ENCODE measurements at regions not wholly inside any gene's neighbourhood (a gene's known extent, or its start where the extent isn't known, plus 50 kb on each side); places are given as distances from the start of the nearest gene placed in this dataset.

DNA sequence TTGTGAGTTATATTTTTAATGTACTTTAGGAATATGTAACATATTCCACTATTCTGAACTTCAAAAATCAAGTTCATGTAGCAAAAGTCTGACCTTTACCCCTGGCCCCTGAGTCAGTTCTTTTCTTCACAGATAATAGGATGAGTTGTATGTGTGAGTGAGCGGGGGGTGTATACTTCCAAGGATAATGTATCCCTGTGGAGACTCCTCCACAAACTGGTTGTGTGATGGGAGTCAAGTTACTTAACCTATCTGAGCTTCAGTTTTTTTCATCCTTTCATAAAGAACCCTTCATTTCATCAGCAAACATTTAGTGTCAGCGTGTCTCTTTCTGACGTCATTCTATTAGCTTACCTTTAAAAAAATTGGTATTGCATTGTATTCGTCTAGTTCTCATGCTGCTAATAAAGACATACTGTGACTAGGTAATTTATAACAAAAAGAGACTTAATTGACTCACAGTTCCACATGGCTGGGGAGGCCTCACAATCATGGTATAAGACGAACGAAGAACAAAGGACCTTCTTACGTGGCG is 288.1 kb upstream of the GPC6 start:
- DNase-seq = no peak

DNA sequence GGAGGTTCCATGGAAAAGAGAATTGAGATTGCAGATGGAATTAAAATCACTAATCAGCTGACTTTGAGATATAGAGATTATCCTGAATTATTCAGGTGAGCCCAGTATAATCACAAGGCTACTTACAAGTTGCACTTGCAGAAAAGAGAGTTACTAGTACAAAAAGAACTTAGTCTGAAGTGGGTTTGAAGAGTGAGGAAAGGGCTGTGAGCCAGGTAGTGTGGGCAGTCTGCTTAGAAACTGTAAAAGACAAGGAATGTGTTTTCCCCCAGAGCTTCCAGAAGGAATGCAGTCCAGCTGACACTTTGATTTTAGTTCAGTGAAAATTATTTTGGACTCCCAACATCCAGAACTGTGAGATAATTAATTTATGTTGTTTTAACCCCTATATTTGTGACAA is 285.4 kb upstream of the GPC6 start:
- DNase-seq = no peak

DNA sequence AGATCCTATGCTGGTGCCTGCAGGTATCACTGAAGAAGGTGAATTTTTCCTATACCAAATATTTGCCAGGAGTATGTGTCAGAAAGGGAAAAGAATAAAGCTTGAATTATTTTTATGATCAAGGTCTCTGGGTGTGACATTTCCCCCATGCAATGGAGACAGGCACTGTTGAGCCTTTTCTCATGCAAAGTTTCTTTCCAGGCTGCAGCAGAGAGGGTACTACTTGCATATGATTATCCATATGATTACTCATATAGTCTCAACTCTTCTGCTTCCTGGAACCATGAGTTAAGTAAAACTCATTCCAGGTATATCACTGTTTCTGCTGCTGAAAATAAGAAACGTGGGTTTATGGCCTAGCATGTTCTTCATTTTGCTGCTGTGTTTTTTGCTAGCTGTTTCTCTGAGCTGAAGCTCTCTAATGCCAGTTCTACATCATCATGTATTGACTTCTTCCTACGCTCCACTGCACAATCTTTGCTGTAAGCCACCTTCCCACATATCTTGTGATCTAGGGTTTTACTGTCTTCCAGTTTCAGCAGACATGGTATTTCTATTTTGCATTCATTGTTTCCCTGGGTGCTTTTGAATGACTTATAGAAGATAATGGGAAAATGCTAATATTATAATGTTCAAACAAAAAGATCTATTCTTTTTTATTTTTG is 278.7 kb upstream of the GPC6 start:
- DNase-seq = no peak

GRCh38 chr13:92950771-92951170 is 275.8 kb upstream of the GPC6 start:
- no peak for DNase-seq

DNA sequence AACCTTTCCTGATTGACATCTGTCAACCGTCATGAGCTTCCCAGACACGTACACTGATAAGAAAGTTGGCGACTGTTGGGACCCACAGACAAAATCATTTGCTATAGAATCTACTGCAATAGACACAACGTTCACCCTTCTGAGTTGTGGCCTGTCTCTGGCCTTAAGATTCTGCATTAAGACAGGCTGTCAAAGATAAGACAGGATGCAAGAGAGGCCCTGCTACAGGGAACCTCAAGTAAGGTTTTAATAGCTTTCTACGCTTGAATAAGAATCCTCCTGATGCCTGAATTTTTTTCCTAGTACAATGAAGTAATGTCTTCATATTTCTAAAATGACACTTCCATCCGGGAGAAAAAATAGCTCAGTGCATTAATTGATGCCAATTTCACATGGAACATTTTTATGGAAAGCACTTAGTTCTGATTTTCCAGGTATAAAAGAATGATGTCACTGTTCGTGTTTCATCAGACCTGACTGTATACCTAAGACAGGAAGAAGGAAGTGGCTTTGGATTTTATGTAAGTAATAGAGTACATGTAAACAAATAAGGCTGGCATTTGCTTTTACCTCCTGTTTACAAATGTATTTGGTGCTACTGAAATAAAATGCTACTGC is 275.2 kb upstream of the GPC6 start:
- no peak for DNase-seq

DNA sequence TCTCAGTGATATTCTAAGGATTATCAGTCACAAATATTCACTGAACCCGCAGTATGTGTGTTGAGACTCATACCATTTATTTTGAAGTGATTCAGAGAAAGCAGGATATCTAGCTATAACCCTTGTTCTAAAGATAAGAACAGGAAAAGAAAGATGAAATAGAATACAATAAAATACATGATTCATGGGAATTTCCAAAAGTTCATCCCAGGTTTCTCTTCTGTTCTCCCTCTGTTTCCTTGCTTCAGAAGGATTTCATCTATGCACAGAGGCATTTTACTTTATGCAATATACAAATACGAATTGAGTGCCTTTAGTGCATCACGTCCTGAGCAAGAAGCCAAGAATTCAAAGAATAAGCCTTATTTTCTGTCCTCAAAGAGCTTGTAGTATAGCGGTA is 274.4 kb upstream of the GPC6 start:
- no peak for DNase-seq

GRCh38 chr13:92954746-92955145 is 271.9 kb upstream of the GPC6 start:
- no peak for DNase-seq

- no peak for DNase-seq
These were observed 266.8 kb upstream of the GPC6 start for GRCh38 chr13:92959790-92960189.

DNA sequence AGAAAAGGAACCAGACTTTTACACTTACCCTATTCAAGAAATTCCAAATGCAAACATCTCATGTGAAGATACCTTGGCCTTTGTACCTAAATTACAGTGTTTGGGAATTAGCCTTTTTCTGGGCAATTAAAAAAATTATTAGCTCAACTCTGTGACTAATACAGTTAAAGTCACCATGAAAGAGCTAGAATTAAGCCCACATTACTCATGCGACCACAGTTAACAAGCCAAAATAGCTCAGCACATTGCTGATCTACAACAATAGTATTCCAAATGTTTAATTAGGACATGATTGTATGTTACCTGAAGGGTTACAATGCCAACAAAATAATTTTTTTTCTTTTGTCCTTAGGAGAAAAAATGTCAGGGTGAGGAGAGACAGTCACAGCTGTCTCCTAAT is 263.6 kb upstream of the GPC6 start:
- DNase-seq = no peak

DNA sequence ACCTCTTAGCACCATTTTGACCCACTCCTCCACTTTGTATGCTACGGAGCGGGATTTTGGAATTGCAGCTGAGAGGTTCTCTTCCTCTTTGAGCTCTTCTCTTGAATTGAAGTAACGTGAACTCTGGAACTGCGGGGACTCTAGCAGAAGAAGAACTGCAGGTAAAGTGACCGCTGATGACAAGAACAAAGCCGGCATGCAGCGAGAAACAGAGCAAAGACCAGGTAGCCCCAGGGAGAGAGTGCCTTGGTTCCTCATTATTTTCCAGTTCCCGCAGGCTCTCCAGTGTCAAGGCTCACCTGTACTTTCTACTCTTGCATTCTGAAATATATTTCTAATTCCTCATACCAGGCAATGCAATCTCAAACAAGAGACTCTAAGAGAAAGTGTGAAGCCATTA is 260.3 kb upstream of the GPC6 start:
- no peak for DNase-seq

DNA sequence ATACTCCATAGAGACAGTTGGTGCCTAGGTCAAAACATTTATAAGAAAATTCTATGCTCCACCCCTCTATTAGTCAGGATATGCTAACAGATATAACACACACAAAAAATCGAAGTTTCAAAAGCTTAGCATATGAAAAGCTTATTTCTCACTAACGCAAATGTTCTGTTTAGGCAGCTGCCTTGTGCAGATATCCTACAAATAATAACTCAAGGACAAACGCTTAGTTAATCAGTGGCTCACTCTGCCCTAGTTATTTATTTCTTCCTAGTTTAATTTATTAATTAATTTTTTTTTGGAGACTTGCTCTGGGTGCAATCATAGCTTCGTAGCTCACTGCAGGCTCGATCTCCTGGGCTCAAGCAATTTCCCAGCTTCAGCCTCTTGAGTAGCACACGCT is 259.7 kb upstream of the GPC6 start:
- no peak for DNase-seq

GRCh38 chr13:92967923-92968322 is 258.7 kb upstream of the GPC6 start:
- no peak for DNase-seq

DNA sequence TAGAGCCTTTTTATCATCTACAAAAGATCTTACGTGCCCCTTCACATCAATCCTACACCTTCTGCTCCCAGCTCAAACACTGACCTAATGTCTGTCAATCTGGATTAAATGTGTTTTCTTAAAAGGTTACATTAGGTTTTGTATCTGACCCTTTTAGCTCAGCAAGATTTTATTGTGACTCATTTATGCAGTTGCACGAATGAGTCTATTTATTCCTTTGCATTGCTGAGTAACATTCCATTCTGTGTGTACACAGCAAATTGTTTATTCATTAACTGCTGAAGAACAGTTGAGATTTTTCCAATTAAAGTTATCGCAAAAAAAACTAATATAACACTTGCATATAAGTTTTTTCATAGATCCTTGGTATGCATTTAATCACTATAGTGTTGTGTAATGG is 253.9 kb upstream of the GPC6 start:
- no peak for DNase-seq

GRCh38 chr13:92974905-92975429 is 251.6 kb upstream of the GPC6 start:
- DNase-seq = no peak

DNA sequence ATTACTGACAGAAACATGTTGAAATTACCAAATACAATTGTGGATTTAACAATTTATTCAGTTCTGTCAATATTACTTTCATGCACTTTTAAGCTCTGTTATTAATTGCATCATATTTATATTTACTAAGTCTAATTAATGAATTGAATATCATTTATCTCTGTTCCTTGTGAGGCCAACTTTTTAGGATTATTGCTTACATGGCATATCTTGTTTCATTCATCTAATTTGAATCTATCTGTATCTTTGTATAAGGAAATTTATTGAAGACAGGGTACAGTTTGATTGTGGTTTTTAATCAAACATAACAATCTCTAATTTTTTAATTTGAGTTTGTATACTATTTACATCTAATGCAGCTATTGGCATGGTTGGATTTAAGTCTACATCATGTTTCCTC is 249.9 kb upstream of the GPC6 start:
- no peak for DNase-seq

GRCh38 chr13:92984151-92984550 is 242.5 kb upstream of the GPC6 start:
- no peak for DNase-seq

DNA sequence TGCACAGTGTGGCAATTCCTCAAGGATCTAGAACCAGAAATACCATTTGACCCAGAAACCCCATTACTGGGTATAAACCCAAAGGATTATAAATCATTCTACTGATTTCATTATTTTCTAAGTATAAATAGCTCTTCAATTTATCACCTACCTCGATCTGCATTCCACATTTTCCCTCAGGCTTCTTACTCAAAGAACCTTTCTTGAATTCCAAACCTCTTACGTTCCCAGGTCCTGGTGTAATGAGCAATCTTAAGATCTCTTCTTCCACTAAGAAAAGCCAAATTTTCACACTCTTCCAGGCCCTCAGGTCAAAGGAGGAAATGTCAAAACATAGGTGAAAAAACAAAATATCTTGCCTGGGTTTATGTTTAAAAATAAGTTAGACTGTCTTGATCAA is 237.3 kb upstream of the GPC6 start:
- no peak for DNase-seq

- no peak for DNase-seq
These were observed 234.9 kb upstream of the GPC6 start for GRCh38 chr13:92991692-92992091.

DNA sequence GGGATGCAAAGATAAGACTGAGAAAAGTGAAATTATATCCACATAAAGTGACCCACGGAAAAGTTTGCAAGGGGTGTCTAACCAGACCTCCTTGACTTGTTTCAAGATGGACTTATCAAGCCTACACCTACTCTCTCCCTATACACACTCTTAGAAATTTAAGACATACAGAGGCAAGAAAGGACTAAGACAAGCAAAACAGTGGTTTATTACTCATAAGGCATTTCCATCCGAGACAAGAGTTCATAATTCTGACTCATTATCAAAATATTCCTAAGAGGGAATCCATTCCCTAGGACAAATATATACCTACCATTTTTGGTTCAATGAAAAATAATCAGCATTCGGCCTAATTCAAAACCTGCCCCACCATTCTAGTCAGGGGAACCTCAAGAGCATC is 232.6 kb upstream of the GPC6 start:
- no peak for DNase-seq

DNA sequence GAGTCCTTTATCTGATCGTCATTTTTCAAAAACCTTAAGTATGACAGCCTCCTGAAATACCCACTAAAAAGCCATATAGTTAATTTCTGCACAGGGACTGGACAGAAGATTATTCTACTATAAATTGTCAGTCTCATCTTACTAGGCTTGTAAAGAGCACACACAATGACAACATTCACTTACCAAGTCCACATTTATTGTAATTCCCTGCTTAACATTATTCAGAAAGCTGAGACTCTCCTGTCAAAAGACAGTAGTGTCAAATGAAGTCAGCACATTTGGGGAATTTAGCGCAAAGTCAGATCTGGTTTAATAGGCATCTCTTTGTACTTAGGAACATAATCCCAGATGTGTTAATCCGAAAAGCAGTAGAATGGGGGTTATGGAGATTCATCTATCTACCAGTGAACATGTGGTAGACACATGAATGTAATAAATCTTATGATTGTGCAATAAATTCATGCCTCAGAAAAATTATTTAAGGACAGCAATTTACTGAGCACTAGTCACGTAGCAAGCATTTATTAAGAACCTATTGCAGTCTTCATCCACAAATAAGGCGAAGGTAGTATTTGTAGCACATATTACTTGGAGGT is 224.6 kb upstream of the GPC6 start:
- DNase-seq = no peak

- no peak for DNase-seq
These were observed 223.1 kb upstream of the GPC6 start for GRCh38 chr13:93003531-93003930.

DNA sequence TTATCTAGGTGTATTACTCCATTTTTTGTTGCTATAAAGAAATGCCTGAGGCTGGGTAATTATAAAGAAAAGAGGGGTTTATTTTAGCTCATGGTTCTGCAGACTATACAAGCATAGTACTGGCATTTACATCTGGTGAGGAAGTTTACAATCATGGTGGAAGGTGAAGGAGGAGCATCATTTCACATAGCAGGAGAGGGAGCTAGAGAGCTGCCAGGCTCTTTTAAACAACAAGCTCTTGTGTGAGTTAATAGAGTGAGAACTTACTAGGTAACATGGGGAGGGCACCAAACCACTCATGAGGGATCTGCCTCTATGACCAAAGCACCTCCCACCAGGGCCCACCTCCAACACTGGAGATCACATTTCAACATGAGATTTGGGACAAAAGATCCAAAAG is 221.7 kb upstream of the GPC6 start:
- DNase-seq = no peak

GRCh38 chr13:93007928-93008327 is 218.7 kb upstream of the GPC6 start:
- DNase-seq = no peak

GRCh38 chr13:93017493-93018112 is 209.0 kb upstream of the GPC6 start:
- DNase-seq = no peak

All from NCI-H1694 treated with DMSO at 0.1 percent for 48 hours (cell line).